ENCODE measurements at regions not wholly inside any gene's neighbourhood (a gene's known extent, or its start where the extent isn't known, plus 50 kb on each side); places are given as distances from the start of the nearest gene placed in this dataset.

- no peak for TF ChIP-seq CTCF (IDR thresholded peaks at IDR 0.05; ENCODE audit: borderline replicate concordance, extremely low read depth, low read length, poor library complexity, severe bottlenecking)
- no peak for TF ChIP-seq EZH2 (IDR thresholded peaks at IDR 0.05; ENCODE audit: borderline replicate concordance, low read depth, low read length, severe bottlenecking)
Measured at GRCh38 chr3:53944028-53944427, 52.4 kb upstream of the SELENOK start.
